Right lobe of liver (tissue), 4 donors: ENCODE measurements at regions not wholly inside any gene's neighbourhood (a gene's known extent, or its start where the extent isn't known, plus 50 kb on each side); places are given as distances from the start of the nearest gene placed in this dataset.

Source experiments
- POLR2A ChIP-seq: fragments of 450-650 bp; IDR thresholded peaks from one replicate; pipeline ENCODE4 v1.6.1; 2017; ENCODE audit warnings: antibody characterized with exemption, mild to moderate bottlenecking
- TF ChIP-seq, protein P1 (sequence below), 4 donors: fragments of 200-600 bp in 3 of 4; fragments of 450-650 bp in 1 of 4; IDR thresholded peaks; one replicate each; pipeline versions ENCODE4 v1.5.1 to v1.8.0; 2016 to 2022; ENCODE audit warnings: antibody characterized with exemption in 4 of 4, mild to moderate bottlenecking in 2 of 4
- donor health status: DM: no; HTN: no; CAD: no.
- donor health status: DM: no; HTN: no; CAD: no.
- donor health status: DM: no; HTN: yes; CAD: no.

DNA sequence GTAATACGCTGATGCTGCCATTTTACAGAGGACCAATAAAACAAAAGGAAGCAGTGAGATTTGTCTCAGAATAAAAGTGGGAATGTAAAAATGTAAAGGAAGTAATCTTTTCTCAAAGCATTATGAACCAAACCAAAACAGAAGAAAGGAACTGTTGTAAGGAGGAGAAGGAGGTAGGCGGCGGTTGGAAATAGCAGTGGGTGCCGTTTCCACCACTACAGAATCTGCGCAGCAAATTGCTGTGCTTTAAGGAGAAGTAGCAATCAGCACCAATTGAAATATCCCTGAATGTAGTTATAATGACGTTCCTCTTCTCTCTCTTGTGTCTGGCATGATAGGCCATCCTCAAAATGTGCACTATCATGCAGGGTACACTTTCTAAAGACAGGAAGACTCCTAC is 455.1 kb upstream of the TLE4 start:
- TF ChIP-seq, protein P1, sequence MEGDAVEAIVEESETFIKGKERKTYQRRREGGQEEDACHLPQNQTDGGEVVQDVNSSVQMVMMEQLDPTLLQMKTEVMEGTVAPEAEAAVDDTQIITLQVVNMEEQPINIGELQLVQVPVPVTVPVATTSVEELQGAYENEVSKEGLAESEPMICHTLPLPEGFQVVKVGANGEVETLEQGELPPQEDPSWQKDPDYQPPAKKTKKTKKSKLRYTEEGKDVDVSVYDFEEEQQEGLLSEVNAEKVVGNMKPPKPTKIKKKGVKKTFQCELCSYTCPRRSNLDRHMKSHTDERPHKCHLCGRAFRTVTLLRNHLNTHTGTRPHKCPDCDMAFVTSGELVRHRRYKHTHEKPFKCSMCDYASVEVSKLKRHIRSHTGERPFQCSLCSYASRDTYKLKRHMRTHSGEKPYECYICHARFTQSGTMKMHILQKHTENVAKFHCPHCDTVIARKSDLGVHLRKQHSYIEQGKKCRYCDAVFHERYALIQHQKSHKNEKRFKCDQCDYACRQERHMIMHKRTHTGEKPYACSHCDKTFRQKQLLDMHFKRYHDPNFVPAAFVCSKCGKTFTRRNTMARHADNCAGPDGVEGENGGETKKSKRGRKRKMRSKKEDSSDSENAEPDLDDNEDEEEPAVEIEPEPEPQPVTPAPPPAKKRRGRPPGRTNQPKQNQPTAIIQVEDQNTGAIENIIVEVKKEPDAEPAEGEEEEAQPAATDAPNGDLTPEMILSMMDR (IDR thresholded peaks at IDR 0.05): no peak
- TF ChIP-seq POLR2A: no peak
